IPS-NIHi7 (cell line): ENCODE measurements at regions not wholly inside any gene's neighbourhood (a gene's known extent, or its start where the extent isn't known, plus 50 kb on each side); places are given as distances from the start of the nearest gene placed in this dataset.
A peak's percentile ranks its signal among the peaks of the same experiment; 100 is the strongest.

ENCODE experiments used
- DNase-seq: peaks from one replicate; pipeline ENCODE4 v3.0.0; 2012; ENCODE audit warnings: mixed read lengths; ENCODE audit errors: extremely low spot score

- DNase-seq, result no peak
Observed at GRCh38 chr14:76974365-76974764, 54.1 kb downstream of the IRF2BPL start.

- DNase-seq, result no peak
Observed at GRCh38 chr14:76971549-76971948, 57.0 kb downstream of the IRF2BPL start.

- DNase-seq, result no peak
Observed at GRCh38 chr14:76968621-76969063, 59.9 kb downstream of the IRF2BPL start.

- no peak for DNase-seq
Observed at GRCh38 chr14:76967788-76968187, 60.7 kb downstream of the IRF2BPL start.

- no peak for DNase-seq
Observed at GRCh38 chr14:76965232-76965631, 63.3 kb downstream of the IRF2BPL start.

- DNase-seq, result no peak
Observed at GRCh38 chr14:76964695-76965094, 63.8 kb downstream of the IRF2BPL start.

- DNase-seq, result no peak
Observed at GRCh38 chr14:76963372-76963771, 65.1 kb downstream of the IRF2BPL start.

- DNase-seq, result no peak
Observed at GRCh38 chr14:76962303-76962660, 66.2 kb downstream of the IRF2BPL start.

- peak; percentile 89 for DNase-seq
Observed at GRCh38 chr14:76961631-76962302, 66.7 kb downstream of the IRF2BPL start.

GRCh38 chr14:76958980-76959710 lies 69.4 kb downstream of the IRF2BPL start:
- DNase-seq, result no peak

GRCh38 chr14:76958020-76958979 lies 70.2 kb downstream of the IRF2BPL start:
- DNase-seq, result no peak

- DNase-seq, result no peak
Observed at GRCh38 chr14:76957224-76957891, 71.2 kb downstream of the IRF2BPL start.

- DNase-seq, result peak; percentile 77
Observed at GRCh38 chr14:76956316-76957090, 72.0 kb downstream of the IRF2BPL start.

- no peak for DNase-seq
Observed at GRCh38 chr14:76955575-76956315, 72.8 kb downstream of the IRF2BPL start.

- no peak for DNase-seq
Observed at GRCh38 chr14:76954394-76955190, 73.9 kb downstream of the IRF2BPL start.

- DNase-seq, result no peak
Observed at GRCh38 chr14:76953311-76953945, 75.1 kb downstream of the IRF2BPL start.

GRCh38 chr14:76951166-76951565 lies 77.3 kb downstream of the IRF2BPL start:
- DNase-seq, result no peak

- no peak for DNase-seq
Observed at GRCh38 chr14:76950055-76951020, 78.2 kb downstream of the IRF2BPL start.
